Adipocyte (in vitro differentiated cells): ENCODE measurements at regions not wholly inside any gene's neighbourhood (a gene's known extent, or its start where the extent isn't known, plus 50 kb on each side); places are given as distances from the start of the nearest gene placed in this dataset.

Source experiments
- DNase-seq: peaks from one replicate; pipeline ENCODE4 v3.0.0-alpha.2; 2015; ENCODE audit warnings: low read depth
- H3K27me3 ChIP-seq: replicated peaks from 2 replicates; pipeline ENCODE4 v1.7.0; 2013; ENCODE audit warnings: mild to moderate bottlenecking, low read length, moderate library complexity; ENCODE audit not compliant: control insufficient read depth, insufficient read depth
- H3K36me3 ChIP-seq: 2 replicates; pipeline ENCODE4 v1.7.0; 2013; ENCODE audit warnings: low read length, mild to moderate bottlenecking, moderate library complexity; ENCODE audit not compliant: control insufficient read depth, insufficient read depth, severe bottlenecking
- H3K4me1 ChIP-seq: 2 replicates; pipeline ENCODE4 v1.7.0; 2013; ENCODE audit warnings: mild to moderate bottlenecking, low read length, moderate library complexity; ENCODE audit not compliant: control insufficient read depth, insufficient read depth
- H3K4me3 ChIP-seq: 2 replicates; pipeline ENCODE4 v1.7.0; 2013; ENCODE audit warnings: mild to moderate bottlenecking, low read length, moderate library complexity
- H3K9ac ChIP-seq: 2 replicates; pipeline ENCODE4 v1.7.0; 2013; ENCODE audit warnings: mild to moderate bottlenecking, low read length, moderate library complexity
- H3K9me3 ChIP-seq: 2 replicates; pipeline ENCODE4 v1.7.0; 2013; ENCODE audit warnings: mild to moderate bottlenecking, low read length, moderate library complexity; ENCODE audit not compliant: control insufficient read depth

DNA sequence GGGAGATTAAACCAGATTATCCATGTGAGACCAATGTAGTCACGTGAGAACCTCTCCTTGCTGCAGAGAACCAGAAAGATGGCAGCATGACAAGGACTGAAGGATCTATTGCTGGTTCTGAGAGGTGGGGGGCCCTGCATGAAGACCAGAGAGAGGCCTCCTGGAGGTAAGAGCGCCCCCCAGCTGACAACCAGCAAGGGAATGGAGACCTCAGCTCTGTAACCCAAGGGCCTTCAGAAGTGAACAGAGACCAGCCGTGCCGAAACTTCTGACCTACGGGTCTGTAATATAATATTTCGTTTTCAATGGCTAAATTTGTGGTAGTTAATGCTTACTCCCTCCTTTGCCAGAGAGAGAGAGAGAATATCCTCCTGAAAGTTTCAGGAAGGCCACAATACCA, 524.1 kb upstream of the TBX3 start:
- no peak for DNase-seq
- peaks cover 14% of the 10 kb centered on the region for H3K4me1 ChIP-seq
- H3K4me3 ChIP-seq, result no peak overlapping the region
- peaks cover 5% of the 10 kb centered on the region for H3K9me3 ChIP-seq
- no peak overlapping the region for H3K9ac ChIP-seq
- no peaks in the 10 kb centered on the region for H3K36me3 ChIP-seq
- no peaks in the 10 kb centered on the region for H3K27me3 ChIP-seq

DNA sequence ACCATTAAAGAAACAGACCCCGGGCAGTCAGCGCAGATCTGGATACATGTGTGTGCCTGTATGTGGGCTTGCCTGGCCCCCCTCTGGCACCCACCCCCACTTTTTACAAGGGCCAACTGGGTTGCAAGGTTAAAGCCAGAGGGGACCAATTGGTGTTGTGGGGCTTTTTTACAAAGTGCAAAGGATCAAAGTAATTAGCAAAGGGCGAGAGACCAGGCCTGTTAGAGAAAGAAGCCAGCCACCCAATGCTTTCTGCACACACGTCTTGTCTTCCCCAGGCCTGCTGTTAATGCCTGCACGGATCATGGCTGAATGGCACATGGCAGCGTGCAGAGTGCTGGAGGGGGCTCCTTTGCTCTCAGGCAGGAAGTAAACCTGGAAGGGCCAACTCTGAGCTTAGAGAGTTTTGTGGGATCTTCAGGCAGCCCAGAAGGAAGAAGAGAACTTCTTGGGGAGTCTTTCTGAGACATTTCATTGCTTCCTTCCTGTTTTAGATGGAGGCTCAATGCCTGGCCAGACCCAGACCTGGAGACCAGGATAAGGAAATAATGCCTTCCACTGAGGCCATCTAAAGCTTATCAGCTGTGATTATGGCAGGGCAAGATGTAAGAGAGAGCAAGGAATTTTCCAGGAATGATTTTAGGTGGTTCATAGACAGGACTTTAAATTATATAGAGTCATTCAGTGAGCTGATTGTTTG, 523.4 kb upstream of the TBX3 start:
- H3K4me3 ChIP-seq, result no peak overlapping the region
- no peak for DNase-seq
- peaks cover 2% of the 10 kb centered on the region for H3K9me3 ChIP-seq

GRCh38 chr12:115206801-115207200, 522.8 kb upstream of the TBX3 start:
- DNase-seq, result no peak
- Histone ChIP-seq H3K9me3 (no peaks in the 10 kb centered on the region), H3K4me3 (no peak overlapping the region), H3K36me3 (no peaks in the 10 kb centered on the region), H3K4me1 (peaks cover 10% of the 10 kb centered on the region), H3K9ac (no peak overlapping the region), H3K27me3 (no peaks in the 10 kb centered on the region)

More for the DNA sequence above, 523.4 kb upstream of the TBX3 start:
- H3K9ac ChIP-seq, result no peak overlapping the region
- H3K4me1 ChIP-seq, result peaks cover 10% of the 10 kb centered on the region
- no peaks in the 10 kb centered on the region for H3K27me3 ChIP-seq
- H3K36me3 ChIP-seq, result no peaks in the 10 kb centered on the region

DNA sequence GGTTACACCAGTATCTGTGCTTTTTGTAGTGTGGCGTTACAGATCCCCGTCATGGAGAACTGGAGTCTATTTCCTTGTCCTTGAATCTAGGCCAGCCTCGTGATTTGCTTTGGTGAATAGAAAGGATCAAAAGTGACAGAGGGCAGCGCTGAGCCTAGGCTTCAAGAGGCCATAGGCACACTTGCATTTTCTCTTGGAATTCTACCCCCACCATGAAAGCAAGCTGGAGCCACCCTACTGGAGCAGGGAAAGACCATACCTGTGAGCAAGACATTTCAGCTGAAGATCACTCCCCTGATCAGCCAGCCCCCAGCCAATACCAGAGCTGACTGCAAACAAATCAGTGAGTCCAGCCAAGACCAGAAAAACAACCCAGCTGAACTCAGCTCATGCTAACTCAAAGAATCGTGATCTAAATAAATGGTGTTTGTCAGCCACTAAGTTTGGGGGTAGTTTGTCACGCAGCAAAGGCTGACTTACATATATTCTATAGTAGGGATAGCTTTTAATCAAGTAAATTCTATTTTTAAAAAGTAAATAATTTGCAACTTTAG, 521.9 kb upstream of the TBX3 start:
- Histone ChIP-seq H3K4me1 (peaks cover 10% of the 10 kb centered on the region), H3K9ac (no peak overlapping the region), H3K27me3 (no peaks in the 10 kb centered on the region), H3K9me3 (no peaks in the 10 kb centered on the region), H3K4me3 (no peak overlapping the region), H3K36me3 (no peaks in the 10 kb centered on the region)
- DNase-seq, result no peak

DNA sequence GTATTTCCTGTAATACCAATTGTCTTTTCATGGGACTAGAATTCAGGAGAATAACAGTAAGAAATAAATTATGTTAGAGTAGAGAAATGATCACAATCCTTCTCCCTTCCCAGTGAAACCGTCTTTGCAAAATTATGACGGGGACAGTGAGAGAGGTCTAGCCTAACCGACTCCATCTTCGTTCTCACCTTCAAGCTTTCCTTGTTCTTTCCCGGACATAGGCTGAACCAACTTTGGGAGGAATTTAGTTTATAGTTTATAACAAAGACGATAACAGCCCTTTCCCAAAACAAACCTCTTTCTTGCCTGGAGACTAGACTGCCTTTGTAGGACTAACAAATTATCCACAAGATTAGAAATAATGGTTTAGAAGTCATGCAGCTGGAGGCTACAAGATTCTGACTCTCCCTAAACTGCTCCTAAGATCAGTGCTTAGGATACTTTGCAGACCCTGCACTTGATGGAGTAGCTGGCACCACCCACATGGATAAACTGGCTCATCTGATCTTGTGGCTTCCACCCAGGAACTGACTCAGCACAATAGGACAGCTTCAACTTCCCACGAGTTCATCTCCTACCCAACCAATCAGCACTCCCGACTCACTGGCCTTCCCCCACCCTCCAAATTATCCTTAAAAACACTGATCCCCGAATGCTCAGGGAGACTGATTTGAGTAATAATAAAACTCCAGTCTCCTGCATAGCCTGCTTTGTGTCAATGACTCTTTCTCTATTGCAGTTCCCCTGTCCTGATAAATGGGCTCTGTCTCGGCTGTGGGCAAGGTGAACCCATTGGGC, 521.2 kb upstream of the TBX3 start:
- DNase-seq, result peak; percentile 22

DNA sequence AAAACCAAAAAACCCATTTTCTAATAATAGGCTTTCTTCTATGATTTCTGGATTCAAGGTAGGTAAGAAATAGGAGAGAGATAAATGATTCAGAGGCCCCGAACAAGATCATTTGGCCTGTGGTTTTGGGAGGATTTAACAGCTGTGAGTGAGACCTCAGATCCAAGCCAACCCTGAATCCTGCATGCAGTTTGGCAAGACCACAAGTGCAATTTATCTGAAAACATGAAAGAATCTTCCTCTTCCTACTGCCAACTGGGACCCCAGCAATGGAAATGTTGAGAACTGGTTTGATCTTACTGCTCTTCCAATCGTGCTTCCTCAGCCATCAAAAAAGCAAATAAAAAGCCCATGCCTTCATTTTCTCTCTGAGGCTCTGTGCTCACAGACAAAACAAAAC, 519.7 kb upstream of the TBX3 start:
- Histone ChIP-seq H3K9me3 (no peaks in the 10 kb centered on the region), H3K4me1 (peaks cover 20% of the 10 kb centered on the region), H3K4me3 (no peak overlapping the region), H3K36me3 (no peaks in the 10 kb centered on the region), H3K9ac (no peak overlapping the region), H3K27me3 (no peaks in the 10 kb centered on the region)
- peak; percentile 21 for DNase-seq

More for the DNA sequence above, 521.2 kb upstream of the TBX3 start:
- peaks cover 12% of the 10 kb centered on the region for H3K4me1 ChIP-seq
- H3K4me3 ChIP-seq, result no peak overlapping the region
- no peaks in the 10 kb centered on the region for H3K9me3 ChIP-seq
- no peaks in the 10 kb centered on the region for H3K27me3 ChIP-seq
- H3K9ac ChIP-seq, result no peak overlapping the region
- H3K36me3 ChIP-seq, result no peaks in the 10 kb centered on the region

DNA sequence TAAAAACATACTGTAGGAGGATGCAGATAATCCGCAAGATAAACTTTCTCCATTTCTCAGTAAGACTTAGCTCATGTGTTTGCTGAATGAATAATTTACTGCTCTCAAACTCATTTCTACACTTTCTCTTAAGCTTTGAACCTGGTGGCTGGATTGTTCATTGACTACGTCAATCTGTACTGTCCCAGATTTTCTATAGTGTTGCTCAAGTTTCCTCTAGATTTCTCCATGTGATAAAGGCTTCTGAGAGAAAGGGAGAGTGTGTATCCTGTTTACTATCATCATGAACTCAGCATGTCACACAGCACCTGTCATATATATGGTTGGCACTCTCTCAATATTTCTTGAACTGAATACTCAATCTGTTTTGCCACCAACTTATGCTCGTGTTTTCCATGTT, 518.0 kb upstream of the TBX3 start:
- Histone ChIP-seq H3K9me3 (no peaks in the 10 kb centered on the region), H3K4me3 (no peak overlapping the region), H3K27me3 (no peaks in the 10 kb centered on the region), H3K36me3 (no peaks in the 10 kb centered on the region), H3K4me1 (peaks cover 20% of the 10 kb centered on the region), H3K9ac (no peak overlapping the region)
- DNase-seq, result no peak

GRCh38 chr12:115199831-115200230, 515.9 kb upstream of the TBX3 start:
- DNase-seq, result peak; percentile 91
- no peaks in the 10 kb centered on the region for H3K36me3 ChIP-seq
- no peaks in the 10 kb centered on the region for H3K9me3 ChIP-seq
- H3K9ac ChIP-seq, result no peak overlapping the region
- no peaks in the 10 kb centered on the region for H3K27me3 ChIP-seq
- H3K4me3 ChIP-seq, result no peak overlapping the region
- H3K4me1 ChIP-seq, result peaks cover 17% of the 10 kb centered on the region

DNA sequence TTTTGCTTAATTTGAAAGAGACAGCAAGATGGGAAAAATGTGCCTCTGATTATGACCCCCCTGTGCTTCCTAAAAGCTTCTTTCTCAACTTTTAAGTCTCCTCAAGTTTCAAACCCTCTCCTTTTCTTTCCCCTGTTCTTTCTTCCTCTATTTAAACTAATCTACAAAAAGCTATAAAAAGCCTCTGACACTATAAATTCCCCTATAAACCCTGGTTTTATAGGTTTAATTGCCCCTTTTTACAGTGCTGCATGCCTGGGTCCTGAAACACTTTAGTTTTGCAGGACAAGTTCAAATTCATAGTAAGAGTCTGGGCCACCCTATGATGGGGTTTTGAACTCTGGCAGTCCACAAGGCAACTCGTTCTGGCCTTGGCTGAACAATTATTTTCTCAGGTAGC, 510.9 kb upstream of the TBX3 start:
- Histone ChIP-seq H3K9ac (no peak overlapping the region), H3K27me3 (no peaks in the 10 kb centered on the region), H3K4me1 (peaks cover 16% of the 10 kb centered on the region), H3K36me3 (no peaks in the 10 kb centered on the region), H3K9me3 (no peaks in the 10 kb centered on the region), H3K4me3 (no peak overlapping the region)
- no peak for DNase-seq

GRCh38 chr12:115194448-115194847, 510.5 kb upstream of the TBX3 start:
- no peaks in the 10 kb centered on the region for H3K36me3 ChIP-seq
- DNase-seq, result no peak
- H3K27me3 ChIP-seq, result no peaks in the 10 kb centered on the region
- no peaks in the 10 kb centered on the region for H3K9me3 ChIP-seq
- H3K9ac ChIP-seq, result no peak overlapping the region
- H3K4me1 ChIP-seq, result peaks cover 15% of the 10 kb centered on the region
- H3K4me3 ChIP-seq, result no peak overlapping the region

- DNase-seq, result peak; percentile 87
- Histone ChIP-seq H3K9me3 (no peaks in the 10 kb centered on the region), H3K4me3 (no peak overlapping the region), H3K4me1 (peaks cover 14% of the 10 kb centered on the region), H3K36me3 (no peaks in the 10 kb centered on the region), H3K27me3 (no peaks in the 10 kb centered on the region), H3K9ac (no peak overlapping the region)
Measured at GRCh38 chr12:115191342-115191741, 507.4 kb upstream of the TBX3 start.
